Astrocyte of the spinal cord (primary cell): ENCODE measurements at regions not wholly inside any gene's neighbourhood (a gene's known extent, or its start where the extent isn't known, plus 50 kb on each side); places are given as distances from the start of the nearest gene placed in this dataset.

Experiments
- DNase-seq: peaks from one replicate; pipeline ENCODE4 v3.0.0; 2011; ENCODE audit warnings: low read depth, low spot score
- H3K4me3 ChIP-seq: 2 replicates; pipeline ENCODE4 v1.5.1; 2011; ENCODE audit warnings: low read depth, mild to moderate bottlenecking, low read length, moderate library complexity
- CTCF ChIP-seq: IDR thresholded peaks from 2 replicates; pipeline ENCODE4 v1.5.1; 2012; ENCODE audit warnings: low read depth, mild to moderate bottlenecking, low read length, inconsistent platforms
- in situ Hi-C: cut with HindIII; loops from 2 replicates; pipeline ENCODE4 v1.10.0; 2017; ENCODE audit warnings: low sequenced_read_pairs

- TF ChIP-seq CTCF, result no peak
- in situ Hi-C loops, result no loop called here
- no peak for DNase-seq
- H3K4me3 ChIP-seq, result no peak overlapping the region
Measured at GRCh38 chr5:68467794-68468193, 252.2 kb downstream of the PIK3R1 start.

- TF ChIP-seq CTCF, result no peak
- in situ Hi-C loops, result no loop called here
- no peak for DNase-seq
- no peak overlapping the region for H3K4me3 ChIP-seq
Measured at GRCh38 chr5:68468322-68468721, 252.8 kb downstream of the PIK3R1 start.

DNA sequence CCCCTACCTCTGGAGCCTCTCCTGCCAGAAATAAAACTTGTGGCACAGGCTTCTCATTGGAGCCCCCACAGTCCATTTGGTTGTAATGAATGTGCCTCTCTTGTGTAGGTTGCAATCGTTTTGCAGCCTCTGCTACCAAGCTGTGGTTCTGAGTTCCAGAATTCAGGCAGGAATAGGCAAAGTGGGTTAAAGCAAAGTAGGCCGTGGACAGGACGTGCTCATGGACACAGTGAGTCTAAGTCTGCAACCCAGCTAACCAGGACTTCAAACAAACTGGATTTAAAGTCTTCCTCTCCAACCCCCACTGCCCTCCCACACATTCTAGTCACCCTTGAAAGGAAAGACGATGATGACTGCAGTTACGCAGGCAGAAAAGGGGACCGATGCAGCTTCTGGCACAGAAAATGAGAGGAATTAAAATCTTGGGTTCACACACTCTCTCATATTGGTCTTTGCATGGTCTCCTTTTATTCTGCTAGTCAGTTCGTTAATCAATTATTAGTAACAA lies 260.0 kb downstream of the PIK3R1 start:
- TF ChIP-seq CTCF, result no peak
- no peak for DNase-seq
- in situ Hi-C loops, result no loop called here

GRCh38 chr5:68476854-68477253 lies 261.3 kb downstream of the PIK3R1 start:
- no peak for TF ChIP-seq CTCF
- H3K4me3 ChIP-seq, result no peak overlapping the region
- DNase-seq, result no peak
- in situ Hi-C loops, result no loop called here

More for the DNA sequence above, 260.0 kb downstream of the PIK3R1 start:
- no peak overlapping the region for H3K4me3 ChIP-seq

- H3K4me3 ChIP-seq, result no peak overlapping the region
- DNase-seq, result no peak
- in situ Hi-C loops, result no loop called here
- TF ChIP-seq CTCF, result no peak
Measured at GRCh38 chr5:68478301-68479095, 262.9 kb downstream of the PIK3R1 start.

GRCh38 chr5:68479524-68479923 lies 264.0 kb downstream of the PIK3R1 start:
- in situ Hi-C loops, result no loop called here
- no peak overlapping the region for H3K4me3 ChIP-seq
- no peak for DNase-seq
- TF ChIP-seq CTCF, result no peak
